H9 (cell line): ENCODE measurements at regions not wholly inside any gene's neighbourhood (a gene's known extent, or its start where the extent isn't known, plus 50 kb on each side); places are given as distances from the start of the nearest gene placed in this dataset.

ENCODE experiments used
- DNase-seq: peaks from one replicate; pipeline ENCODE4 v3.0.0-alpha.2; 2017
- H2AFZ ChIP-seq: one replicate; pipeline ENCODE4 v1.6.1; 2013; ENCODE audit warnings: mild to moderate bottlenecking, low read length, control low read depth, moderate library complexity
- H2AK5ac ChIP-seq: 2 replicates; pipeline ENCODE4 v1.6.1; 2013; ENCODE audit warnings: low read length, control low read depth, mixed read lengths; ENCODE audit not compliant: insufficient read length
- H2BK120ac ChIP-seq: one replicate; pipeline ENCODE4 v1.6.1; 2013; ENCODE audit warnings: low read depth, mild to moderate bottlenecking, low read length, control low read depth, inconsistent platforms; ENCODE audit not compliant: poor library complexity, severe bottlenecking
- H2BK12ac ChIP-seq: 2 replicates; pipeline ENCODE4 v1.6.1; 2013; ENCODE audit warnings: low read length, control low read depth, mixed read lengths, low read depth; ENCODE audit not compliant: insufficient read length
- H2BK15ac ChIP-seq: 2 replicates; pipeline ENCODE4 v1.6.1; 2013; ENCODE audit warnings: low read depth, low read length, control low read depth
- H2BK20ac ChIP-seq: one replicate; pipeline ENCODE4 v1.6.1; 2013; ENCODE audit warnings: low read depth, mild to moderate bottlenecking, low read length, control low read depth, inconsistent platforms; ENCODE audit not compliant: poor library complexity, severe bottlenecking
- H2BK5ac ChIP-seq: 2 replicates; pipeline ENCODE4 v1.6.1; 2013; ENCODE audit warnings: low read length, control low read depth, mixed read lengths; ENCODE audit not compliant: insufficient read length
- H3K14ac ChIP-seq: 2 replicates; pipeline ENCODE4 v1.6.1; 2013; ENCODE audit warnings: low read length, control low read depth; ENCODE audit not compliant: insufficient read depth
- H3K18ac ChIP-seq: 2 replicates; pipeline ENCODE4 v1.6.1; 2013; ENCODE audit warnings: low read depth, mild to moderate bottlenecking, mixed read lengths, low read length, control low read depth; ENCODE audit not compliant: insufficient read length
- H3K23ac ChIP-seq: 2 replicates; pipeline ENCODE4 v1.6.1; 2013; ENCODE audit warnings: low read length, control low read depth, mixed read lengths, low read depth; ENCODE audit not compliant: insufficient read length
- H3K23me2 ChIP-seq: 2 replicates; pipeline ENCODE4 v1.6.1; 2013; ENCODE audit warnings: low read depth, mild to moderate bottlenecking, mixed read lengths, low read length, control low read depth; ENCODE audit not compliant: insufficient read length, poor library complexity, severe bottlenecking
- H3K27ac ChIP-seq: 2 replicates; pipeline ENCODE4 v1.5.1; 2013; ENCODE audit warnings: low read length, control low read depth, mixed read lengths, low read depth; ENCODE audit not compliant: insufficient read length
- H3K27me3 ChIP-seq: 2 replicates; pipeline ENCODE4 v1.6.1; 2013; ENCODE audit warnings: low read length, control low read depth, inconsistent platforms; ENCODE audit not compliant: insufficient read depth
- H3K4ac ChIP-seq: 2 replicates; pipeline ENCODE4 v1.6.1; 2013; ENCODE audit warnings: low read depth, mild to moderate bottlenecking, control low read depth, inconsistent platforms, low read length, moderate library complexity
- H3K4me1 ChIP-seq: 2 replicates; pipeline ENCODE4 v1.6.1; 2013; ENCODE audit warnings: low read length, control low read depth, inconsistent platforms; ENCODE audit not compliant: insufficient read depth
- H3K4me2 ChIP-seq: 2 replicates; pipeline ENCODE4 v1.6.1; 2013; ENCODE audit warnings: low read length, control low read depth, mixed read lengths; ENCODE audit not compliant: insufficient read length, insufficient read depth
- H3K56ac ChIP-seq: 2 replicates; pipeline ENCODE4 v1.6.1; 2013; ENCODE audit warnings: low read depth, mild to moderate bottlenecking, mixed read lengths, low read length, control low read depth; ENCODE audit not compliant: insufficient read length
- H3K79me1 ChIP-seq: 2 replicates; pipeline ENCODE4 v1.6.1; 2013; ENCODE audit warnings: low read depth, mild to moderate bottlenecking, moderate library complexity, low read length, control low read depth, inconsistent platforms; ENCODE audit not compliant: insufficient read depth, poor library complexity, severe bottlenecking
- H3K79me2 ChIP-seq: 2 replicates; pipeline ENCODE4 v1.6.1; 2013; ENCODE audit warnings: low read length, control low read depth, inconsistent platforms; ENCODE audit not compliant: insufficient read depth
- H3K9ac ChIP-seq: 2 replicates; pipeline ENCODE4 v1.6.1; 2013; ENCODE audit warnings: low read length, control low read depth, mixed read lengths; ENCODE audit not compliant: insufficient read length; ENCODE audit errors: extremely low read depth
- H3K9me3 ChIP-seq: one replicate; pipeline ENCODE4 v1.6.1; 2013; ENCODE audit warnings: low read depth, low read length, inconsistent platforms; ENCODE audit not compliant: control insufficient read depth
- H3T11ph ChIP-seq: one replicate; pipeline ENCODE4 v1.6.1; 2013; ENCODE audit warnings: mild to moderate bottlenecking, low read length, control low read depth, inconsistent platforms
- H4K20me1 ChIP-seq: one replicate; pipeline ENCODE4 v1.6.1; 2013; ENCODE audit not compliant: control insufficient read depth, insufficient read length, insufficient read depth
- H4K5ac ChIP-seq: 2 replicates; pipeline ENCODE4 v1.6.1; 2013; ENCODE audit warnings: low read depth, mild to moderate bottlenecking, mixed read lengths, low read length, control low read depth; ENCODE audit not compliant: insufficient read length
- H4K8ac ChIP-seq: replicated peaks from 2 replicates; pipeline ENCODE4 v1.6.1; 2013; ENCODE audit warnings: low read length, control low read depth, mixed read lengths, low read depth; ENCODE audit not compliant: insufficient read length
- H4K91ac ChIP-seq: 2 replicates; pipeline ENCODE4 v1.6.1; 2013; ENCODE audit warnings: low read depth, mild to moderate bottlenecking, moderate library complexity, mixed read lengths, low read length, control low read depth; ENCODE audit not compliant: insufficient read length
- H3K27ac Mint-ChIP-seq, 3 experiments: 2 replicates in 2 of 3; 3 replicates in 1 of 3; pipeline ENCODE4 v1.8.0; 2020 to 2021; ENCODE audit warnings: mixed read lengths in 3 of 3, mild to moderate bottlenecking in 1 of 3, moderate library complexity in 1 of 3
- H3K27me3 Mint-ChIP-seq: 2 replicates; pipeline ENCODE4 v1.8.0; 2021; ENCODE audit warnings: low read depth, mild to moderate bottlenecking, moderate library complexity, mixed read lengths
- H3K36me3 Mint-ChIP-seq, 3 experiments: 2 replicates in 2 of 3; 3 replicates in 1 of 3; pipeline ENCODE4 v1.8.0; 2020 to 2021; ENCODE audit warnings: low read depth in 3 of 3, mixed read lengths in 3 of 3; ENCODE audit not compliant: insufficient read depth in 1 of 3
- H3K4me1 Mint-ChIP-seq, 2 experiments: 2 replicates each; pipeline ENCODE4 v1.8.0; 2020; ENCODE audit warnings: mixed read lengths in 2 of 2
- H3K4me3 Mint-ChIP-seq, 2 experiments: 2 replicates in 1 of 2; 3 replicates in 1 of 2; pipeline ENCODE4 v1.8.0; 2020 to 2021; ENCODE audit warnings: mild to moderate bottlenecking in 2 of 2, mixed read lengths in 2 of 2, moderate library complexity in 1 of 2
- H3K9me3 Mint-ChIP-seq, 2 experiments: 2 replicates in 1 of 2; 3 replicates in 1 of 2; pipeline ENCODE4 v1.8.0; 2020; ENCODE audit warnings: mild to moderate bottlenecking in 2 of 2, mixed read lengths in 2 of 2, moderate library complexity in 1 of 2
- WGBS: extraction: QIAGEN DNeasy Blood & Tissue Kit; methylation state at CpG from one replicate; pipeline ENCODE4 v1.1.7; 2013; ENCODE audit warnings: missing lambda C conversion rate, low lambda C conversion rate, mixed read lengths; ENCODE audit not compliant: insufficient read length; ENCODE audit errors: extremely low coverage; 5-methylcytosine and 5-hydroxymethylcytosine counted together
- TF ChIP-seq, protein P1 (sequence below): fragments of 200-600 bp; sonication (generic); conservative IDR thresholded peaks from 3 replicates; pipeline ENCODE4 v1.8.0; 2021; ENCODE audit warnings: antibody characterized with exemption, mild to moderate bottlenecking

DNA sequence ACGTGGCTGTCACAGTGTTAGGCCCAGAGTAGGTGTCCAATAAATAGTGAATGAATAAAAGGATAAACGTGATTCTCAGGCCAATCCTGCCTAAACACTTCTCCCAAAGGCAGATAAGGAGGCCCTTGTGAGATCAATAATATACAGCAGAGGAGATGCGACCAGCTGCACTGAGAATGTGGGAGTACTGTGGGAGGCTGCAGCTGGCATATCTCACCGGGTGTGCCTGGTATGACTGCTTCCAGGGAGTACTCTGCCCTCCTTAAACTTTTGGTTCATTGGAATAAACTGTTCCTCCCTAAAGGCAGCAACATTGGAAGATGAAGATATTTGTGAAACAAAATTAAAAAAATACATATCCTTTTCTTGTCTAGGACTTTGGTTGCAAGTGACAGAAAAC is 57.1 kb upstream of the PTPN3 start:
- no peak overlapping the region for H4K8ac ChIP-seq
- H3K79me2 ChIP-seq: no peaks in the 10 kb centered on the region
- no peak overlapping the region for H2BK120ac ChIP-seq
- no peaks in the 10 kb centered on the region for H4K20me1 ChIP-seq
- H3K4me2 ChIP-seq: no peak overlapping the region
- no peak overlapping the region for H3K56ac ChIP-seq
- no peaks in the 10 kb centered on the region for H3K27me3 ChIP-seq
- no peak overlapping the region for H3K18ac ChIP-seq
- H3K27ac Mint-ChIP-seq: peak overlapping the region in 1 of 3 experiments; percentile 37; a peak in 1 of 7 replicates
- H3K4ac ChIP-seq: no peak overlapping the region
- no peak overlapping the region for H4K91ac ChIP-seq
- peaks cover 18% of the 10 kb centered on the region; the same call in 1 of the 2 replicates for H3K4me1 ChIP-seq
- no peaks in the 10 kb centered on the region for H3K79me1 ChIP-seq
- peaks cover 21 to 25% of the 10 kb centered on the region in 2 experiments for H3K4me1 Mint-ChIP-seq
- TF ChIP-seq, protein P1, sequence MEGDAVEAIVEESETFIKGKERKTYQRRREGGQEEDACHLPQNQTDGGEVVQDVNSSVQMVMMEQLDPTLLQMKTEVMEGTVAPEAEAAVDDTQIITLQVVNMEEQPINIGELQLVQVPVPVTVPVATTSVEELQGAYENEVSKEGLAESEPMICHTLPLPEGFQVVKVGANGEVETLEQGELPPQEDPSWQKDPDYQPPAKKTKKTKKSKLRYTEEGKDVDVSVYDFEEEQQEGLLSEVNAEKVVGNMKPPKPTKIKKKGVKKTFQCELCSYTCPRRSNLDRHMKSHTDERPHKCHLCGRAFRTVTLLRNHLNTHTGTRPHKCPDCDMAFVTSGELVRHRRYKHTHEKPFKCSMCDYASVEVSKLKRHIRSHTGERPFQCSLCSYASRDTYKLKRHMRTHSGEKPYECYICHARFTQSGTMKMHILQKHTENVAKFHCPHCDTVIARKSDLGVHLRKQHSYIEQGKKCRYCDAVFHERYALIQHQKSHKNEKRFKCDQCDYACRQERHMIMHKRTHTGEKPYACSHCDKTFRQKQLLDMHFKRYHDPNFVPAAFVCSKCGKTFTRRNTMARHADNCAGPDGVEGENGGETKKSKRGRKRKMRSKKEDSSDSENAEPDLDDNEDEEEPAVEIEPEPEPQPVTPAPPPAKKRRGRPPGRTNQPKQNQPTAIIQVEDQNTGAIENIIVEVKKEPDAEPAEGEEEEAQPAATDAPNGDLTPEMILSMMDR: no peak
- no peaks in the 10 kb centered on the region for H3K23me2 ChIP-seq
- no peak overlapping the region for H2AFZ ChIP-seq
- no peak overlapping the region for H2BK12ac ChIP-seq
- no peak overlapping the region for H2BK15ac ChIP-seq
- H3K27me3 Mint-ChIP-seq: peaks cover 2% of the 10 kb centered on the region; the same call in 1 of the 2 replicates
- no peak overlapping the region for H3K23ac ChIP-seq
- no peak overlapping the region for H2AK5ac ChIP-seq
- no CpG with 5 or more reads among the region's 4 CpGs for WGBS
- H3K14ac ChIP-seq: no peak overlapping the region
- no peaks in the 10 kb centered on the region for H3K9me3 Mint-ChIP-seq
- H4K5ac ChIP-seq: no peak overlapping the region
- no peak for DNase-seq
- H3K36me3 Mint-ChIP-seq: no peaks in the 10 kb centered on the region
- H3K27ac ChIP-seq: peak overlapping the region; percentile 6
- H3K9me3 ChIP-seq: no peaks in the 10 kb centered on the region
- no peak overlapping the region for H3T11ph ChIP-seq
- H3K4me3 Mint-ChIP-seq: no peak overlapping the region
- no peak overlapping the region for H2BK5ac ChIP-seq
- H3K9ac ChIP-seq: no peak overlapping the region
- no peak overlapping the region for H2BK20ac ChIP-seq
